IMR-90 (cell line): ENCODE measurements at regions not wholly inside any gene's neighbourhood (a gene's known extent, or its start where the extent isn't known, plus 50 kb on each side); places are given as distances from the start of the nearest gene placed in this dataset.

Experiments
- ATAC-seq: fragments of 200-7000 bp; cut with Tn5 transposase; 2 replicates; pipeline ENCODE4 v1.9.1; 2020; ENCODE audit warnings: low read depth, mild to moderate bottlenecking, moderate library complexity
- BruUV-seq: library from RNA; stranded (reverse); fragments of 400-500 nt; replicated peaks from 2 replicates; lab custom pipeline; 2021; lab: Mats Ljungman, UMichigan
- CTCF ChIA-PET: fragments of 300-600 bp; formaldehyde crosslinking; extraction: SDS; loops from one replicate; lab custom pipeline; 2021; ENCODE audit warnings: antibody characterized with exemption; lab: Yijun Ruan, JAX
- POLR2A ChIA-PET: fragments of 300-600 bp; sonication (Branson Sonifier 250); formaldehyde crosslinking; loops from one replicate; lab custom pipeline; 2022; ENCODE audit warnings: antibody characterized with exemption; ENCODE audit not compliant: unreplicated experiment; lab: Charles Lee
- DNase-seq: peaks from one replicate; pipeline ENCODE4 v3.0.0; 2013
- H2AFZ ChIP-seq: replicated peaks from 2 replicates; pipeline ENCODE3; 2013; ENCODE audit warnings: low read length, mild to moderate bottlenecking; ENCODE audit not compliant: poor library complexity
- H2AK5ac ChIP-seq: 2 replicates; pipeline ENCODE4 v1.6.1; 2013; ENCODE audit warnings: low read depth, low read length, inconsistent platforms
- H2AK9ac ChIP-seq: replicated peaks from 2 replicates; pipeline ENCODE3; 2013; ENCODE audit warnings: mild to moderate bottlenecking, low read depth, low read length, moderate library complexity; ENCODE audit not compliant: poor library complexity
- H2BK120ac ChIP-seq: 2 replicates; pipeline ENCODE4 v1.6.1; 2013; ENCODE audit warnings: low read depth, low read length, inconsistent platforms
- H2BK15ac ChIP-seq: 3 replicates; pipeline ENCODE4 v1.6.1; 2013; ENCODE audit warnings: low read depth, low read length, inconsistent platforms
- H2BK20ac ChIP-seq: 2 replicates; pipeline ENCODE4 v1.6.1; 2013; ENCODE audit warnings: low read depth, mild to moderate bottlenecking, inconsistent platforms, low read length, moderate library complexity
- H2BK5ac ChIP-seq: 2 replicates; pipeline ENCODE4 v1.6.1; 2013; ENCODE audit warnings: mild to moderate bottlenecking, low read depth, low read length, inconsistent platforms; ENCODE audit not compliant: poor library complexity, severe bottlenecking
- H3K14ac ChIP-seq: replicated peaks from 2 replicates; pipeline ENCODE4 v1.6.1; 2013; ENCODE audit warnings: low read depth, low read length, inconsistent platforms
- H3K18ac ChIP-seq: 2 replicates; pipeline ENCODE4 v1.6.1; 2013; ENCODE audit warnings: low read depth, low read length, control low read depth
- H3K23ac ChIP-seq: 2 replicates; pipeline ENCODE4 v1.6.1; 2013; ENCODE audit warnings: low read depth, low read length, inconsistent platforms
- H3K27ac ChIP-seq: 2 replicates; pipeline ENCODE4 v1.5.1; 2013; ENCODE audit warnings: mild to moderate bottlenecking, control low read depth, low read length; ENCODE audit not compliant: insufficient read depth
- H3K27me3 ChIP-seq: 2 replicates; pipeline ENCODE4 v1.6.1; 2013; ENCODE audit warnings: low read length; ENCODE audit not compliant: control insufficient read depth, insufficient read depth
- H3K36me3 ChIP-seq: 2 replicates; pipeline ENCODE4 v1.6.1; 2013; ENCODE audit warnings: low read length, mixed read lengths; ENCODE audit not compliant: control insufficient read depth, insufficient read depth
- H3K4ac ChIP-seq: 2 replicates; pipeline ENCODE4 v1.6.1; 2013; ENCODE audit warnings: low read depth, low read length, inconsistent platforms
- H3K4me1 ChIP-seq: 2 replicates; pipeline ENCODE4 v1.6.1; 2013; ENCODE audit warnings: low read length, mixed read lengths; ENCODE audit not compliant: control insufficient read depth, insufficient read depth
- H3K4me2 ChIP-seq: 2 replicates; pipeline ENCODE4 v1.6.1; 2013; ENCODE audit warnings: low read depth, mild to moderate bottlenecking, control low read depth, low read length, moderate library complexity
- H3K4me3 ChIP-seq: 2 replicates; pipeline ENCODE4 v1.5.1; 2013; ENCODE audit warnings: low read depth, mild to moderate bottlenecking, control low read depth, low read length, moderate library complexity; ENCODE audit not compliant: insufficient read depth
- H3K56ac ChIP-seq: 2 replicates; pipeline ENCODE4 v1.6.1; 2013; ENCODE audit warnings: low read length, inconsistent platforms; ENCODE audit not compliant: insufficient read depth; ENCODE audit errors: extremely low read depth
- H3K79me1 ChIP-seq, 2 experiments: 2 replicates each; pipeline ENCODE4 v1.6.1; 2013; ENCODE audit warnings: low read length in 2 of 2, inconsistent platforms in 1 of 2, low read depth in 1 of 2
- H3K9ac ChIP-seq: 2 replicates; pipeline ENCODE4 v1.6.1; 2013; ENCODE audit warnings: low read depth, low read length, control low read depth
- H3K9me1 ChIP-seq: 2 replicates; pipeline ENCODE4 v1.6.1; 2013; ENCODE audit warnings: low read length, inconsistent platforms; ENCODE audit not compliant: insufficient read depth
- H3K9me3 ChIP-seq: 2 replicates; pipeline ENCODE4 v1.6.1; 2013; ENCODE audit warnings: low read length; ENCODE audit not compliant: control insufficient read depth, insufficient read depth
- H4K20me1 ChIP-seq: 2 replicates; pipeline ENCODE4 v1.6.1; 2013; ENCODE audit warnings: low read length, inconsistent platforms; ENCODE audit not compliant: insufficient read depth
- H4K5ac ChIP-seq: 2 replicates; pipeline ENCODE4 v1.6.1; 2013; ENCODE audit warnings: mild to moderate bottlenecking, low read depth, low read length, control low read depth
- H4K8ac ChIP-seq, 2 experiments: 2 replicates each; pipeline ENCODE4 v1.6.1; 2013; ENCODE audit warnings: low read depth in 2 of 2, low read length in 2 of 2, control low read depth in 1 of 2, inconsistent platforms in 1 of 2
- H4K91ac ChIP-seq: 2 replicates; pipeline ENCODE4 v1.6.1; 2013; ENCODE audit warnings: low read depth, low read length, inconsistent platforms; ENCODE audit not compliant: insufficient read depth
- FOS ChIP-seq: fragments of 150-350 bp; IDR thresholded peaks from 2 replicates; pipeline ENCODE4 v1.6.1; 2016; ENCODE audit warnings: low read depth, low read length
- MXI1 ChIP-seq: IDR thresholded peaks from 2 replicates; pipeline ENCODE4 v1.6.1; 2012; ENCODE audit warnings: low read depth, mild to moderate bottlenecking, low read length, moderate library complexity, borderline replicate concordance
- NFE2L2 ChIP-seq: fragments of 150-350 bp; IDR thresholded peaks from 2 replicates; pipeline ENCODE4 v1.6.1; 2016; ENCODE audit warnings: low read depth, mild to moderate bottlenecking, low read length
- WGBS, 2 experiments: methylation state at CpG; one replicate each; pipeline versions ENCODE4 v1.1.5 to v1.1.7; 2013; ENCODE audit warnings: missing lambda C conversion rate in 2 of 2; ENCODE audit not compliant: insufficient read length in 1 of 2; ENCODE audit errors: extremely low coverage in 2 of 2; 5-methylcytosine and 5-hydroxymethylcytosine counted together
- dilution Hi-C: fragments of 300-500 bp; cut with HindIII; formaldehyde crosslinking; loops from one replicate; pipeline ENCODE4 v1.14.3; 2018; ENCODE audit warnings: low sequenced_read_pairs; ENCODE audit not compliant: unreplicated experiment
- in situ Hi-C: fragments of 300-500 bp; cut with MboI; formaldehyde crosslinking; loops from 3 replicates; pipeline ENCODE4 v1.14.3; 2019; ENCODE audit warnings: low sequenced_read_pairs, inconsistent platforms, mixed read lengths
- intact Hi-C: fragments of 100-400 bp; cut with micrococcal nuclease; formaldehyde crosslinking; loops from 2 replicates; pipeline ENCODE4 v1.10.0; 2022
- TF ChIP-seq, protein P1 (sequence below): conservative IDR thresholded peaks from 2 replicates; pipeline ENCODE4 v1.5.1; 2012; ENCODE audit warnings: mild to moderate bottlenecking, low read depth, low read length, improper control_type of control experiment

DNA sequence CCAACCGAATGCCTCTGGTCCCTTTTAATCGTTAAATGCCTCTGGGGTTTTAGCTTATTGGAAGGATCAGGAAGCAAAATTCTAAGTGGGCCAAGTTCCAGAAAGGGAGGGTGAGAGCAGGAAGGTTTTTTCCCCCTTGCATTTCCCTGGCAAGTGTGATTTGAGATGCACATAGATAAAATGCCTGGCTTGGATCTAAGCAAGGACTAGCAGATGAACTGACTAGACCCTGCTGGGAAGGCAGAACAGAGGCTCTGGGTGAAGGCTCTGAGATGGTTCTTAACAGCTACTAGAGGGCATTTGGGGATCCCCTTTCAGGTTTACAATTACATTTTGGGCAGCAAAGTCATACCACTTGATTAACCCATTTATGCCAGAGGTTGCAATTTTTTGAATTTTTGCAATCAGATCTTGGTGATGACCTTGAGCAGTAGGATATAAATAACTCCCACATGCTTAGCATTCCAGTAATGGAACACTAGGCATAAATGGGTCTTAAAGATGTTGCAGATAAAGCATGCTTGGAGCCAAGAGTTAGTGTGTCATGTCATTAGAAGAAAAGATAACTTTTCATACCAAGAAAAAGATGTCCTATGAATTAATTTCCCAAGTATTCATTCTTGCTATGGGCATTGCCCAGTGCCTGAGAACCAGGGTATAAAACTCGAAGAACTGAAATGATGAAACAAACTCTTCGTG lies 205.9 kb downstream of the SEC23IP start:
- no peak for ATAC-seq
- H4K5ac ChIP-seq: no peak overlapping the region
- DNase-seq: no peak
- H3K27me3 ChIP-seq: no peaks in the 10 kb centered on the region
- ChIA-PET POLR2A (no interaction called here), CTCF (no interaction called here)
- no peak overlapping the region for H2AK5ac ChIP-seq
- H3K9me3 ChIP-seq: peaks cover 7% of the 10 kb centered on the region; the same call in 1 of the 2 replicates
- TF ChIP-seq MXI1: no peak
- no peak for TF ChIP-seq NFE2L2
- TF ChIP-seq, protein P1, sequence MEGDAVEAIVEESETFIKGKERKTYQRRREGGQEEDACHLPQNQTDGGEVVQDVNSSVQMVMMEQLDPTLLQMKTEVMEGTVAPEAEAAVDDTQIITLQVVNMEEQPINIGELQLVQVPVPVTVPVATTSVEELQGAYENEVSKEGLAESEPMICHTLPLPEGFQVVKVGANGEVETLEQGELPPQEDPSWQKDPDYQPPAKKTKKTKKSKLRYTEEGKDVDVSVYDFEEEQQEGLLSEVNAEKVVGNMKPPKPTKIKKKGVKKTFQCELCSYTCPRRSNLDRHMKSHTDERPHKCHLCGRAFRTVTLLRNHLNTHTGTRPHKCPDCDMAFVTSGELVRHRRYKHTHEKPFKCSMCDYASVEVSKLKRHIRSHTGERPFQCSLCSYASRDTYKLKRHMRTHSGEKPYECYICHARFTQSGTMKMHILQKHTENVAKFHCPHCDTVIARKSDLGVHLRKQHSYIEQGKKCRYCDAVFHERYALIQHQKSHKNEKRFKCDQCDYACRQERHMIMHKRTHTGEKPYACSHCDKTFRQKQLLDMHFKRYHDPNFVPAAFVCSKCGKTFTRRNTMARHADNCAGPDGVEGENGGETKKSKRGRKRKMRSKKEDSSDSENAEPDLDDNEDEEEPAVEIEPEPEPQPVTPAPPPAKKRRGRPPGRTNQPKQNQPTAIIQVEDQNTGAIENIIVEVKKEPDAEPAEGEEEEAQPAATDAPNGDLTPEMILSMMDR: no peak
- TF ChIP-seq FOS: no peak
- no peak overlapping the region for H4K8ac ChIP-seq
- no peak overlapping the region for H3K27ac ChIP-seq
- H2AK9ac ChIP-seq: no peak overlapping the region
- intact Hi-C loops (no loop called here), in situ Hi-C loops (no loop called here), dilution Hi-C loops (no loop called here)
- H2BK5ac ChIP-seq: no peak overlapping the region
- H4K20me1 ChIP-seq: no peaks in the 10 kb centered on the region
- BruUV-seq: no TSS peak
- H2BK120ac ChIP-seq: no peak overlapping the region
- H4K91ac ChIP-seq: no peak overlapping the region
- no peak overlapping the region for H3K4me3 ChIP-seq
- H2BK15ac ChIP-seq: no peak overlapping the region
- no peaks in the 10 kb centered on the region for H3K4me1 ChIP-seq
- no peak overlapping the region for H3K56ac ChIP-seq
- H3K9me1 ChIP-seq: no peaks in the 10 kb centered on the region
- no peak overlapping the region for H3K4me2 ChIP-seq
- H3K79me1 ChIP-seq: no peaks in the 10 kb centered on the region
- 8% methylated on average over 2 of the region's 4 CpGs; no CpG with 5 or more reads in 1 of the 2 experiments for WGBS, 2 experiments
- H2BK20ac ChIP-seq: no peak overlapping the region
- H3K18ac ChIP-seq: no peak overlapping the region
- H3K23ac ChIP-seq: no peak overlapping the region
- no peak overlapping the region for H3K14ac ChIP-seq
- H3K36me3 ChIP-seq: no peaks in the 10 kb centered on the region
- H2AFZ ChIP-seq: no peak overlapping the region
- H3K4ac ChIP-seq: no peak overlapping the region
- no peak overlapping the region for H3K9ac ChIP-seq
